ENCODE measurements at regions not wholly inside any gene's neighbourhood (a gene's known extent, or its start where the extent isn't known, plus 50 kb on each side); places are given as distances from the start of the nearest gene placed in this dataset.
"Not testable (repeated sequence)": the region's sequence is repeated elsewhere in the genome, so short reads cannot be mapped to it uniquely, and the experiment has no call there.

GRCh38 chr18:71301596-71301995 is 1012.8 kb downstream of the SOCS6 start:
- no peak overlapping the region for H3K27ac ChIP-seq (ENCODE audit: low read depth in 2 of 2, low read length in 2 of 2)
- intact Hi-C loops (cut with DNase I) = no loop called here
- FAIRE-seq (no peak), DNase-seq (no peak)
- TF ChIP-seq CTCF (IDR thresholded peaks at IDR 0.05; ENCODE audit: borderline replicate concordance, extremely low read depth, insufficient read depth) = no peak
- H3K4me1 ChIP-seq (ENCODE audit: control insufficient read depth in 2 of 3, insufficient read depth in 2 of 3, low read depth in 1 of 3, low read length in 3 of 3) = no peaks in the 10 kb centered on the region
- no peaks in the 10 kb centered on the region for H3K27me3 ChIP-seq (ENCODE audit: control insufficient read depth, insufficient read depth, low read length)
- no peaks in the 10 kb centered on the region for H3K9me3 ChIP-seq (ENCODE audit: control insufficient read depth in 2 of 3, insufficient read depth in 1 of 3, low read length in 3 of 3)
- no peak overlapping the region for H3K4me3 ChIP-seq (ENCODE audit: low read length in 3 of 3)
- no peak overlapping the region for H3K9ac ChIP-seq (ENCODE audit: low read length in 3 of 3)
- H3K36me3 ChIP-seq (ENCODE audit: control insufficient read depth in 2 of 3, insufficient read depth in 3 of 3, low read length in 3 of 3) = no peaks in the 10 kb centered on the region

- H3K9ac ChIP-seq (ENCODE audit: low read length in 3 of 3); DNase-seq; H3K9me3 ChIP-seq (ENCODE audit: control insufficient read depth in 2 of 3, insufficient read depth in 1 of 3, low read length in 3 of 3); FAIRE-seq; H3K27ac ChIP-seq (ENCODE audit: low read depth in 2 of 2, low read length in 2 of 2); intact Hi-C loops (cut with DNase I); H3K4me1 ChIP-seq (ENCODE audit: control insufficient read depth in 2 of 3, insufficient read depth in 2 of 3, low read depth in 1 of 3, low read length in 3 of 3); H3K4me3 ChIP-seq (ENCODE audit: low read length in 3 of 3); H3K36me3 ChIP-seq (ENCODE audit: control insufficient read depth in 2 of 3, insufficient read depth in 3 of 3, low read length in 3 of 3); H3K27me3 ChIP-seq (ENCODE audit: control insufficient read depth, insufficient read depth, low read length): not testable (repeated sequence)
Measured at GRCh38 chr18:71294201-71294600, 1005.4 kb downstream of the SOCS6 start.

GRCh38 chr18:71293322-71293721 is 1004.5 kb downstream of the SOCS6 start:
- intact Hi-C loops (cut with DNase I) = no loop called here
- H3K4me3 ChIP-seq (ENCODE audit: low read length in 3 of 3) = no peak overlapping the region
- H3K36me3 ChIP-seq (ENCODE audit: control insufficient read depth in 2 of 3, insufficient read depth in 3 of 3, low read length in 3 of 3) = no peaks in the 10 kb centered on the region
- H3K27ac ChIP-seq (ENCODE audit: low read depth in 2 of 2, low read length in 2 of 2) = no peak overlapping the region
- H3K4me1 ChIP-seq (ENCODE audit: control insufficient read depth in 2 of 3, insufficient read depth in 2 of 3, low read depth in 1 of 3, low read length in 3 of 3) = no peaks in the 10 kb centered on the region
- no peak for TF ChIP-seq CTCF (IDR thresholded peaks at IDR 0.05; ENCODE audit: borderline replicate concordance, extremely low read depth, insufficient read depth)
- no peak for FAIRE-seq
- H3K9ac ChIP-seq (ENCODE audit: low read length in 3 of 3) = no peak overlapping the region
- DNase-seq = no peak
- no peaks in the 10 kb centered on the region for H3K9me3 ChIP-seq (ENCODE audit: control insufficient read depth in 2 of 3, insufficient read depth in 1 of 3, low read length in 3 of 3)
- no peaks in the 10 kb centered on the region for H3K27me3 ChIP-seq (ENCODE audit: control insufficient read depth, insufficient read depth, low read length)

GRCh38 chr18:71287268-71287667 is 998.4 kb downstream of the SOCS6 start:
- no peaks in the 10 kb centered on the region for H3K27me3 ChIP-seq (ENCODE audit: control insufficient read depth, insufficient read depth, low read length)
- no peaks in the 10 kb centered on the region for H3K9me3 ChIP-seq (ENCODE audit: control insufficient read depth in 2 of 3, insufficient read depth in 1 of 3, low read length in 3 of 3)
- no peak overlapping the region for H3K9ac ChIP-seq (ENCODE audit: low read length in 3 of 3)
- H3K4me1 ChIP-seq (ENCODE audit: control insufficient read depth in 2 of 3, insufficient read depth in 2 of 3, low read depth in 1 of 3, low read length in 3 of 3) = no peaks in the 10 kb centered on the region
- TF ChIP-seq CTCF (IDR thresholded peaks at IDR 0.05; ENCODE audit: borderline replicate concordance, extremely low read depth, insufficient read depth) = no peak
- DNase-seq = no peak
- intact Hi-C loops (cut with DNase I) = no loop called here
- H3K36me3 ChIP-seq (ENCODE audit: control insufficient read depth in 2 of 3, insufficient read depth in 3 of 3, low read length in 3 of 3) = no peaks in the 10 kb centered on the region
- no peak for FAIRE-seq
- no peak overlapping the region for H3K27ac ChIP-seq (ENCODE audit: low read depth in 2 of 2, low read length in 2 of 2)
- no peak overlapping the region for H3K4me3 ChIP-seq (ENCODE audit: low read length in 3 of 3)
